ENCODE measurements at regions not wholly inside any gene's neighbourhood (a gene's known extent, or its start where the extent isn't known, plus 50 kb on each side); places are given as distances from the start of the nearest gene placed in this dataset.
A peak's percentile ranks its signal among the peaks of the same experiment; 100 is the strongest.

- no peak overlapping the region for H3K4me3 ChIP-seq (replicated peaks in 1 of 2; ENCODE audit: low read depth in 2 of 2, low read length in 2 of 2)
Observed at GRCh38 chr11:23113887-23114216, 253.6 kb upstream of the CCDC179 start.

GRCh38 chr11:23123753-23124152 is 263.5 kb upstream of the CCDC179 start:
- DNase-seq (ENCODE audit: low read depth in 2 of 2), result peak; percentile 22 to 38
- H3K4me3 ChIP-seq (replicated peaks in 1 of 2; ENCODE audit: low read depth in 2 of 2, low read length in 2 of 2), result no peak overlapping the region
- no peak for TF ChIP-seq CTCF (IDR thresholded peaks at IDR 0.05; ENCODE audit: low read depth, low read length)

More at GRCh38 chr11:23113887-23114216, 253.6 kb upstream of the CCDC179 start:
- TF ChIP-seq CTCF (IDR thresholded peaks at IDR 0.05; ENCODE audit: low read depth, low read length), result no peak
- DNase-seq (ENCODE audit: low read depth in 2 of 2), result no peak

DNA sequence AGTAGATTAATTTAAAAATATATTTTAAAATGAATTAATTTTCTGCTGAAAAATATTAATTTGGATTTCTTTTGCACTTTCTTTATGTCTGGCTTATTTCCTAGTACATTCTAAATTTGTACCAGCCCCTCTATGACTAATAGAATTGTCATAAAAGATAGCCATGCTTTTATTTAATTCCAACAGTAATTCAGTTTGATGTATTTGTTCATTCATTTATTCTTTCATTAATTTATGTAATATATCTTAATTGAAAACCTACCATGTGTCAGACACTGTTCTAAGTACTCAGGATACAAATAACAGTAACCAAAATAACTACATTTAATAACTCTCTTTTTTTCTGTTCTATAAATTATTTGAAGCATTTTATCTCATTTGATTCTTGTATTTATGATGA is 264.0 kb upstream of the CCDC179 start:
- H3K4me3 ChIP-seq (replicated peaks in 1 of 2; ENCODE audit: low read depth in 2 of 2, low read length in 2 of 2), result no peak overlapping the region
- no peak for TF ChIP-seq CTCF (IDR thresholded peaks at IDR 0.05; ENCODE audit: low read depth, low read length)
- DNase-seq (ENCODE audit: low read depth in 2 of 2), result peak; percentile 5 to 9

- peak; percentile 3 to 58 for DNase-seq (ENCODE audit: low read depth in 2 of 2)
- no peak overlapping the region for H3K4me3 ChIP-seq (replicated peaks in 1 of 2; ENCODE audit: low read depth in 2 of 2, low read length in 2 of 2)
- TF ChIP-seq CTCF (IDR thresholded peaks at IDR 0.05; ENCODE audit: low read depth, low read length), result no peak
Observed at GRCh38 chr11:23124996-23125395, 264.7 kb upstream of the CCDC179 start.

- H3K4me3 ChIP-seq (replicated peaks in 1 of 2; ENCODE audit: low read depth in 2 of 2, low read length in 2 of 2), result no peak overlapping the region
- no peak for DNase-seq (ENCODE audit: low read depth in 2 of 2)
- TF ChIP-seq CTCF (IDR thresholded peaks at IDR 0.05; ENCODE audit: low read depth, low read length), result no peak
Observed at GRCh38 chr11:23127706-23128105, 267.4 kb upstream of the CCDC179 start.

DNA sequence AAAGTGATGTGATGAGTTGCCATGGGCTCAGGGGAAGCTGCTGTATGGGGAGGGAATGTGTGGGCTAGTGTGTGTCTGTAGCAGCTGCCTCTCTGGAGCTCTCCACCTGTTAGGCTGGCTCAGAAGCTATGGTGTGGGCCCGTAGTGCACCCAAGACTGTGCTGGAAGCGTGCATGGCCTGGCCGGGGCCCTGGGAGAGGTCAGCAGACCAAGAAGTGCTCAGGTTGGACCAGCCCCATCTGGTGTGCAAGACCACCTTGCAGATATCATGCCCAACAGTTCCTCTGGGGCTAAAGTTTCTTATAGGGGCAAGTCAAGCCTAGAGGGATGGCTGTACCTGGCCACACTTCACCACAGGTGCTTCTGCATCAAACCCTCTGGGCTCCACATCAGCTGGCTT is 274.4 kb upstream of the CCDC179 start:
- H3K4me3 ChIP-seq (replicated peaks in 1 of 2; ENCODE audit: low read depth in 2 of 2, low read length in 2 of 2), result no peak overlapping the region

More for the DNA sequence above, 274.4 kb upstream of the CCDC179 start:
- no peak for DNase-seq (ENCODE audit: low read depth in 2 of 2)
- no peak for TF ChIP-seq CTCF (IDR thresholded peaks at IDR 0.05; ENCODE audit: low read depth, low read length)

Measured in cardiac fibroblast (primary cell).